ENCODE measurements at regions not wholly inside any gene's neighbourhood (a gene's known extent, or its start where the extent isn't known, plus 50 kb on each side); places are given as distances from the start of the nearest gene placed in this dataset.

GRCh38 chr7:67950321-67951083, 953.9 kb downstream of the TYW1 start:
- TF ChIP-seq, protein P1, sequence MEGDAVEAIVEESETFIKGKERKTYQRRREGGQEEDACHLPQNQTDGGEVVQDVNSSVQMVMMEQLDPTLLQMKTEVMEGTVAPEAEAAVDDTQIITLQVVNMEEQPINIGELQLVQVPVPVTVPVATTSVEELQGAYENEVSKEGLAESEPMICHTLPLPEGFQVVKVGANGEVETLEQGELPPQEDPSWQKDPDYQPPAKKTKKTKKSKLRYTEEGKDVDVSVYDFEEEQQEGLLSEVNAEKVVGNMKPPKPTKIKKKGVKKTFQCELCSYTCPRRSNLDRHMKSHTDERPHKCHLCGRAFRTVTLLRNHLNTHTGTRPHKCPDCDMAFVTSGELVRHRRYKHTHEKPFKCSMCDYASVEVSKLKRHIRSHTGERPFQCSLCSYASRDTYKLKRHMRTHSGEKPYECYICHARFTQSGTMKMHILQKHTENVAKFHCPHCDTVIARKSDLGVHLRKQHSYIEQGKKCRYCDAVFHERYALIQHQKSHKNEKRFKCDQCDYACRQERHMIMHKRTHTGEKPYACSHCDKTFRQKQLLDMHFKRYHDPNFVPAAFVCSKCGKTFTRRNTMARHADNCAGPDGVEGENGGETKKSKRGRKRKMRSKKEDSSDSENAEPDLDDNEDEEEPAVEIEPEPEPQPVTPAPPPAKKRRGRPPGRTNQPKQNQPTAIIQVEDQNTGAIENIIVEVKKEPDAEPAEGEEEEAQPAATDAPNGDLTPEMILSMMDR (conservative IDR thresholded peaks at IDR 0.05; ENCODE audit: low read depth, low read length) = no peak
- TF ChIP-seq RFX5 (IDR thresholded peaks at IDR 0.05; ENCODE audit: low read depth, low read length) = no peak
- no peak for TF ChIP-seq RCOR1 (IDR thresholded peaks at IDR 0.05; ENCODE audit: insufficient replicate concordance, low read length)
- no peak for TF ChIP-seq SMC3 (IDR thresholded peaks at IDR 0.05; ENCODE audit: low read depth, low read length)
- TF ChIP-seq, protein P2, sequence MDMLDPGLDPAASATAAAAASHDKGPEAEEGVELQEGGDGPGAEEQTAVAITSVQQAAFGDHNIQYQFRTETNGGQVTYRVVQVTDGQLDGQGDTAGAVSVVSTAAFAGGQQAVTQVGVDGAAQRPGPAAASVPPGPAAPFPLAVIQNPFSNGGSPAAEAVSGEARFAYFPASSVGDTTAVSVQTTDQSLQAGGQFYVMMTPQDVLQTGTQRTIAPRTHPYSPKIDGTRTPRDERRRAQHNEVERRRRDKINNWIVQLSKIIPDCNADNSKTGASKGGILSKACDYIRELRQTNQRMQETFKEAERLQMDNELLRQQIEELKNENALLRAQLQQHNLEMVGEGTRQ (IDR thresholded peaks at IDR 0.05; ENCODE audit: low read depth, low read length) = no peak
- no peak for TF ChIP-seq RAD21 (IDR thresholded peaks at IDR 0.05; ENCODE audit: low read length)
- TF ChIP-seq MAFK (IDR thresholded peaks at IDR 0.05; ENCODE audit: low read depth, low read length) = no peak
- no peak for TF ChIP-seq CEBPB (IDR thresholded peaks at IDR 0.05; ENCODE audit: low read depth, low read length)
- TF ChIP-seq ELK1 (IDR thresholded peaks at IDR 0.05; ENCODE audit: borderline replicate concordance, low read depth, low read length) = no peak
- TF ChIP-seq CHD1 (IDR thresholded peaks at IDR 0.05; ENCODE audit: low read depth, low read length) = no peak
- no peak for TF ChIP-seq POLR2A (IDR thresholded peaks at IDR 0.05; ENCODE audit: low read depth, low read length)

Data from IMR-90 (cell line).